Lung microvascular endothelial cell (primary cell): ENCODE measurements at regions not wholly inside any gene's neighbourhood (a gene's known extent, or its start where the extent isn't known, plus 50 kb on each side); places are given as distances from the start of the nearest gene placed in this dataset.
A peak's percentile ranks its signal among the peaks of the same experiment; 100 is the strongest.

Experiments used
- DNase-seq, 2 donors: peaks; one replicate each; pipeline versions ENCODE4 v3.0.0 to v3.0.0-alpha.2; 2010; ENCODE audit warnings: low read depth in 2 of 2

DNA sequence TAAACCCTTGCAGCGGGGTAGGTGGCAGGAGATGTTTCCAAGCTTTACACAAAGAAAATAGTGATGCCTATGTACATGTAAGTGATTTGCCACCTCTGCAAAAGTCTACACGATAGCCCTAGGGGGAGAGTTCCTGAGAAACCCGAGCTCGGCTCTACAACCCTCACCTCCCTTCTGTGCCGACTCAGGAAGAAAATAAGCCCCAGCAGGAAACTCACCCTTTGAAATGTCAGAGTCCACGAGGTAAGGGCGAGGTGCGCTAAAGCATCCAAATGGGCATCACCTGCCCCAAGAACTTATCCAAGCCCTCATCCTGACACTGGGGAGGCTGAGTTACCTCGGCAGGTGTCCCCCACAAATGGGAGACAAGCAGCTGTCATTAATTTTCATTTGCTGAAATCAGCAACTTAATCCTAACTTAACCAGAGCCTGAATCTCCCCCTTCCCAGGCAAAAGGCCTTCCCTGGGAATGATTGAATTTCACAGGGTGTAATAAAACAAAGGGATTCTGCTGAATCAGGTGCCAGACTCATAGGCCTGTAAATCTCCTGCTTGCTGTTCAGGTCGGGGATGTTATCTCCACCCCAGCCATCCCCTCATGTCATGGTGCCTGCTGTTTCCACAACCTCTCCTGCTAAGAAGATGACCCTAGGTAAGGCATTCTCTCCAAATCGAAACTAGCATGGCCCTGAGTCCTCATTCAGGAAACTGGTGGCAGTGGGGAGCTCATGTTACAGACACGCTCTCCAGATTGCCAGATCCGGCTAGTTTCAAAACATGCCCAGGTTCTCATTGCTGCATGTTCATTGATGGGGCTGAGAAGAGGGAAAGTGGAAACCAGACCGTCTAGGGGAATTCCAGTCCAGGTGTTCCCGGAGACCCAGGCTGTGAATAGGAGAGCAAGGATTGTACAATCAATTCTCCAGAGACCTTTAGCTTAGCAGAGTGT lies 105.3 kb upstream of the KIRREL3 start:
- DNase-seq = no peak

DNA sequence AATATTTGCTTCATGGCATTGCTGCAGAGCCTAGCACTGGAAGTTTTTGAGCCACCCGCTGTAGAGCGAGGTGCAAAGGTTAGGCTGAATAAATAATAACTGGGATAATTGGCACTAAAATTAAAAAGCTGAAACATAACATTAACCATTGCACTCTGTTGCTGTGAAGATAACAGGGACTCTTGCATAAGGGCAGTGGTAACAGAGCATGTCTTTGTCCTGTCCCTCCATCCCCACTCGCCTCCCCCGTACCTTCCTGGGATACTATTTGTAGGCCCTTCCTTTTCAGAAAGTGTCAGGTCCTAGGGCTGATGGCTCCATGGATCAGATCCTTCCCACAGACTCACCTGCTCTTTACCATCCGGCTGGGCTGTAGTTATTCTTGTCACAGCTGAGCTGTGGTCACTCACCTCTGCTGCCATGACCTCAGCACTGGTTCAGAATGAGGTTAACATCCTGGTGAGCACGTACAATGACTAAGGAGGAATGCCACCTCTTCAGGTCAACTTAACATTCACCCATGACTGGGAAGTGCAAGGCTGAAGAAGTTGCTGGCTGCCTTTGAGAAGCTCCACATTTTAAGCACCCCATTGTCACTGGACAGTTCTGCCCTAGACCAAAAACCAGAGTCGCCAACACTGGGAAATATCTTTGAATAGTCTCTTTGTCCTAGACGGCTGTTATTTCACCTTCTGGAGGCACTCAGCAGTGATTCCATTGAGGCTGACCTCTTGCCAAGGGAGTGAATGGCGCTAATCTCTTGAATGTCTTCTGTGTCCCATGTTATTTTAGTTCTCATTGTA lies 103.2 kb upstream of the KIRREL3 start:
- DNase-seq = no peak

DNA sequence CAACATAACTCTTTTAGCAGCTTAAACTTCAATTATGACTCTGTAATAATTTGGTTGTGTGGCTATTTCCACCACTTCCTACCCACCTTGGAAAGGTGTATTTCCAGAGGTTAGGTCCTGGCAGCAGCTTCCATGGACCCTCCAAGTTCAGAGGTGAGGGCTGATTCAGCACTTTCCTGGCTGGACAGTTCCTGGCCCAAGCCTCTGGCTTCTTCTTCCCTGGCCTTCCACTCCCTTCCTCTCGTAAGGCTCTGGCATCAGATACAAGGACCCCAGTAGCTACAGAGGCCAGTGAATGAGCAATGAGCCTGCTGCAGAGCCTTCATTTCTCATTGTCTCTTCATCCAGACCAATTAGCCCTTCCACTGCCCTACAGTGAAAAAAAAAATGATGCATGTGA lies 98.1 kb upstream of the KIRREL3 start:
- DNase-seq = no peak

DNA sequence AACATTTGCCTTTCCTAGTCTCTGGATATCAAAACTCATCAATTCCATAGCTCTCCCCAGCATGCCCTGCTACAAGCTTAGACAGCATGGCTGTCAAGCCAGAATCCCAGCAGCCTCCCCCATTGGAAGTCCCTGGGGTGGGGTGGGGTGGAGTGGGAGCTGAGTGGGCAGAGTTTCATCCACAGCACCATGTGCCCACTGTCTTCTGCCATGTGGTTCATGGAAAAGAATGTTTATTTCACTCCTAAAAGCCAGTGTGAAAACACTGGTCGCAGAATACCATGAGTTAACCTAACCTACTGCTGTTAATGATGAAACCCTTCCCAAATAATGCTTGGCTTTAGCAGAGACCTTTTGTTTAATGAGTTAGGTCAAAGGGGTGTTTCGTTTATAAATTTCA lies 80.2 kb upstream of the KIRREL3 start:
- no peak for DNase-seq

GRCh38 chr11:127075758-127076157 lies 75.2 kb upstream of the KIRREL3 start:
- no peak for DNase-seq

DNA sequence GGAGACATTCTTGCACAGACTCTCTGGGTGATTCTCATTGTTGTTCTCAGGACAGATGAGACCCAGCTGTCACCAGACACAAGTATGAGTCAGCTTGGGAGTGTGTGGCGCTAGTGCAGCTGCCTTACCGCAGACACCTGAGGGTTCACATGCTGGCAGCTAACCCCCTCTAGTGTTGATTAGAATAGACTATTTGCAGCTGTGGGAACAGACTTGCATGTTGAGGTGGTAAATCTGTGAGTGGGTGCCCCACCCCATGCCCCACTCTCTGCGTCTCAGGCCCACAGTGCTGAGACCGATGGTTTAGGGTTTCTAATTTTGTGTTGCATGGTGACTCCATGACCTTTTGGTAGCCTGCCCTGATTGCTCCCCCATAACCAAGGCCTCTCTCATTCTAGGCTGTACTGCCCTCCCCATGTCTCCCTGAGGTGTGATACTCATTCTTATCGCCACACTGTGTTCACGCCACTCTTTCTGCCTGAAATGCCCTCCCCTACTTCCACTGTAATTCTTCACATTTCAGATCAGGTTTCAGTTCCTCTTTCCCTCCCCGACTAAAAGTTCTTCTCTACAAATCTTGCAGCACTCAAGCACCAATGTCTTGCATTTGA lies 73.7 kb upstream of the KIRREL3 start:
- DNase-seq = peak in 1 of 2 donors; percentile 12

- DNase-seq = no peak
These were observed 73.1 kb upstream of the KIRREL3 start for GRCh38 chr11:127073621-127074020.

DNA sequence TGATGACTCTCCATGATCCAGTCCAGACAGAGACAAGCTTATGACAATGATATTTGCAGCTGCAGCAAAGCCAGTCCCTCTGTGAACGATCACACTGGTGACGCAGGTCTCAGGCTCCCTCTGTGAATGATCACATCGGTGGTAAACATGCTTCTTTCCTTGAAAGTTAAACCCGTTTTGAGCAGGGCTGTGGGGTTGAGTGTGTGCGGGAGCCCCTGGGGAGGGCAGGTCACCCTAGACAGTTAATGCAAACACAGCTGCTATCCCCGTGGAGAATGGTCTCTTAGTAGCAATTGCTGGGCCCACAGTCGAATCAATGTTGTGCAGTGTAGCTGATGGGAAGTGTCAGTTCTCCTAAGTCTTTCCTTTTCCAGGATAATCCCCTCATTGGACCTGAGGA lies 71.0 kb upstream of the KIRREL3 start:
- no peak for DNase-seq

- DNase-seq = no peak
These were observed 70.2 kb upstream of the KIRREL3 start for GRCh38 chr11:127070808-127071207.

GRCh38 chr11:127066401-127067090 lies 66.0 kb upstream of the KIRREL3 start:
- DNase-seq = no peak

- DNase-seq = no peak
These were observed 62.7 kb upstream of the KIRREL3 start for GRCh38 chr11:127063241-127063640.

- DNase-seq = no peak
These were observed 61.4 kb upstream of the KIRREL3 start for GRCh38 chr11:127061947-127062346.

- DNase-seq = no peak
These were observed 59.2 kb upstream of the KIRREL3 start for GRCh38 chr11:127059750-127060149.

DNA sequence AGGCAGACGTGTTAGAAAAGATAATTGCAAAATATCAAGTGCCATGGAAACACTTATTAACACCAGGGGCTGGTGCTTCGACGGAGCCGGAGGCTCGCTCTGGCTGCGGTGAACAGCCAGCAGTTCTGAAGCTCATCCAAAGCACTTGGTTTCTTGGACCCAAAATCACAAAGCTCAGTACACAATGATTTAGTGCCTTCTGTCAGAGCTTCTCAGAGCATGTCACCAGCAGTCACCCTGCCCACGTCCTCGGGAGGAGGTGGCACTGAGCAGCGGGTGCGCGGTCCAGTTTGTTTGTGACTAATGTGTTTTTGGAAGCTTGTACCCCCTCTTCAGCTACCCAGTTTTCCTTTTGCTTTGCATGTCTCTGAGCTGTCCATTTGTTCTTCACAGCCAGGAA lies 58.7 kb upstream of the KIRREL3 start:
- DNase-seq = no peak

GRCh38 chr11:127058524-127058923 lies 58.0 kb upstream of the KIRREL3 start:
- DNase-seq = no peak

- DNase-seq = no peak
These were observed 56.6 kb upstream of the KIRREL3 start for GRCh38 chr11:127057126-127057525.

- DNase-seq = no peak
These were observed 55.9 kb upstream of the KIRREL3 start for GRCh38 chr11:127056338-127056971.

DNA sequence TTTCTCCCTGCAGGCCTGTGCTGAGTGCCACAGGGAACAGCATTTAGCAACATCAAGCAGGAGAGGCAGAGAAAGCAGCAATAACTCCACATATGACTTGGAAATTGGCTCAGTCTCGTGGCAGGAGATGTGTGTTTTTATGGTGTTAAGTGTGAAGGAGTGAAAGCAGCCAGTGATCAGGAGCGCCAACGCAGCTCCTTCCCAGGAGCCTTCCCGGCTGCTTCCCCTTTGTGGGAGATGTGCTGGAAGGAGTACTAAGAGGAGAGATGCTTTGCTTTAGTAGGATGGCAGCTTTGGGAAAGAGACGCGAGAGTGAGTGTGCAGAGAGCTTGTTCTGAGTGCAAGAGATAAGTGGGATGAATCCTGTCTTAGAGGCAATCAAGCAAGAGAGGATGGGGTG lies 54.7 kb upstream of the KIRREL3 start:
- no peak for DNase-seq

DNA sequence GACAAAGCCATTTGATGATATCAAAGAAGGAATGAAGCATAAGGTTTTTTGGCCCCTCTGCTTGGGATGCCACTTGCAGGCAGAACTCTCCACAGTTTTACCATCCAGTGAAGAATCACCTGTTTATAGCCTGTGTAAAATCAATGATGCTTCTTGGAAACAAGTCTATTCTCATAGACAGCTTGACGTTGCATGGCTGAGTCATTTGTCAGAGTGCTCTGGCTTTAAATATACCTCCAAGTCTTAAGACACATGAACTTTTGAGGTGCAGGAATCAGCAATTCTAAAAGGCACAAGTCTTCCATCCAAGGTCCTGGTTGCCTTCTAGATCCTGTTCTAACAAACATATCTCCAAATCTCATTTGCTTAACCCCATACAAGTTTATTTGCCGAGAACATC lies 53.6 kb upstream of the KIRREL3 start:
- DNase-seq = no peak

DNA sequence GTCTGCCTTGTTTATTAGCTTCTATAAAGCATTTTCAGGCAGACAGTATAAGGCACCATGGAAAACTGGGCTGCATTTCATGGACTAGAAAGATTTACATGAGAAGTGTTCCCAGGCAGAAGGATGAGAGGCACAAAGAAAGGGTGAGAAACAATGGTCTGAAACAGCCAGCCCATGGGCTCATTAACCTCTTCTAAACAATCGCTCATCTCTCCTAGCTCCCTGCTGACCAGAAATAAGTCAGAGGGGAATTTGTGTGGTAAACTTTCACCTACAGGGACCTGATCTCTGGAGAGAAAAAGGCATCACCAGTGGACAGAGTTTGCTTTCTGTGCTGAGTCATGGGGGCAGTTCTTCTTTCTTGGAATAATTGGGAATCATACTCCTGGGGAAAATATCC lies 51.8 kb upstream of the KIRREL3 start:
- no peak for DNase-seq
